AG09319 (cell line): ENCODE measurements at regions not wholly inside any gene's neighbourhood (a gene's known extent, or its start where the extent isn't known, plus 50 kb on each side); places are given as distances from the start of the nearest gene placed in this dataset.

Source experiments
- DNase-seq: peaks from one replicate; pipeline ENCODE4 v3.0.0-alpha.2; 2010; ENCODE audit warnings: low read depth; ENCODE audit errors: extremely low read depth
- TF ChIP-seq, protein P1 (sequence below): IDR thresholded peaks from 2 replicates; pipeline ENCODE4 v1.5.1; 2011; ENCODE audit warnings: low read depth, mild to moderate bottlenecking, inconsistent platforms, low read length, moderate library complexity

DNA sequence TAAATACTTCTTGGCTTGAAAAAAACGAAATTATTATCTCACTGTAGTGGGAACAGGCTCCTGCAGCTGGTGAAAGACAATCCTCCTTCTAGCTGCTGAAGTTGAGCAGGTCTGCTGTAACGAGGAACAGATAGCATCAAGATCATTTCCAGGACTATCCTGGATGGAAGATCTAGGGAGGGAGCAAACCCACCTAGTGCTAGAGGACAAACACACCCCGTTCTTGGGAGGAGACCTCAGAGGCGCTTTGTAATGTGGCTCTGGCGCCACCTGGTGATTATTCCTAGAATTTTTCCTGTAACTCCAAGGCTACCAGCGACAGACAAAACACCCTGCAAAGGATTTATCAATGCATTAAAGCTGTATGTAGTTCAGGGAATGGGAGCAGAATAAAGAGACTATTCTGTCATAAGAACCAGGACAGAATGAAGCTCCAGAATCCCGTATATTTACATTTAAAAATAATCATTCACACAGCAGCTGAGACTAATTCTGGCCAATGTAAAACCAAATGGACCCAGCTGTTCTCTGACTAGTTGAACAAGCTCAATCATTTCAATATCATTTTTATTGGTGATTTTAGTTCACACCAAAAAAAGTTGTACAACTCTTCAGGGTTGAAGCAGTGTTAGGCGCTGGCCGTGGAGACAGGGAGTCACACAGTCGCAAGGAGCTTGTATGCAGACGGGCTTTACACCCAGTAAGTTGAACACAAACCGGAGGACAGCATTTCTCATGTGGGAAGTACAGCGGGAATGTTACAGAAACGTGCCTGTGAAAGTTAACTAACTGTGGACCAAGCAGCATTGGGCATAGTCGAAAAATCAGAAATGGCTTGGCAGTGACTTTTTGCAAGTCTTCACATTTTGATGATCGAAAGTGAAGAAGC is 290.3 kb downstream of the TRIB2 start:
- peak; percentile 20 for DNase-seq
- TF ChIP-seq, protein P1, sequence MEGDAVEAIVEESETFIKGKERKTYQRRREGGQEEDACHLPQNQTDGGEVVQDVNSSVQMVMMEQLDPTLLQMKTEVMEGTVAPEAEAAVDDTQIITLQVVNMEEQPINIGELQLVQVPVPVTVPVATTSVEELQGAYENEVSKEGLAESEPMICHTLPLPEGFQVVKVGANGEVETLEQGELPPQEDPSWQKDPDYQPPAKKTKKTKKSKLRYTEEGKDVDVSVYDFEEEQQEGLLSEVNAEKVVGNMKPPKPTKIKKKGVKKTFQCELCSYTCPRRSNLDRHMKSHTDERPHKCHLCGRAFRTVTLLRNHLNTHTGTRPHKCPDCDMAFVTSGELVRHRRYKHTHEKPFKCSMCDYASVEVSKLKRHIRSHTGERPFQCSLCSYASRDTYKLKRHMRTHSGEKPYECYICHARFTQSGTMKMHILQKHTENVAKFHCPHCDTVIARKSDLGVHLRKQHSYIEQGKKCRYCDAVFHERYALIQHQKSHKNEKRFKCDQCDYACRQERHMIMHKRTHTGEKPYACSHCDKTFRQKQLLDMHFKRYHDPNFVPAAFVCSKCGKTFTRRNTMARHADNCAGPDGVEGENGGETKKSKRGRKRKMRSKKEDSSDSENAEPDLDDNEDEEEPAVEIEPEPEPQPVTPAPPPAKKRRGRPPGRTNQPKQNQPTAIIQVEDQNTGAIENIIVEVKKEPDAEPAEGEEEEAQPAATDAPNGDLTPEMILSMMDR: peak; percentile 65

GRCh38 chr2:13009027-13009642 is 292.4 kb downstream of the TRIB2 start:
- TF ChIP-seq, protein P1: no peak
- DNase-seq: no peak

GRCh38 chr2:13010283-13010682 is 293.5 kb downstream of the TRIB2 start:
- DNase-seq: no peak
- TF ChIP-seq, protein P1: no peak

DNA sequence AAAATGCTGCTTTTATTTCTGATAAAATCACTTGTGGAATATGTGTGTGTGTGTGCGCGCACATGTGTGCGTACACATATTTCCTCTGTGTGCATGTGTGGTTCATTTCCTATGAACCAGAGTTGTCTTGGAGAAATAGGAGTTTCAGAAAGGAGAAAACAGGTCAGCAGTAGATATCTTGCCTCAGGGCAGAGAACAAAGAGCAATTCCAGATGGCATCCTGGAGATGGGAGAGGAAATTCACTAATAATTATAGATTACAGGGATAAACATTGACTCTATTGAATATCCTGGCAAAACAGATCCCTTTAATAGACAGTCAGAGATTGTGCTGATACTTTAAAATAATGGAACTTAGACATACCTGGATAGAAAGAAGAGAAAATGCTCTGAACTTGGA is 298.0 kb downstream of the TRIB2 start:
- TF ChIP-seq, protein P1: no peak
- no peak for DNase-seq

DNA sequence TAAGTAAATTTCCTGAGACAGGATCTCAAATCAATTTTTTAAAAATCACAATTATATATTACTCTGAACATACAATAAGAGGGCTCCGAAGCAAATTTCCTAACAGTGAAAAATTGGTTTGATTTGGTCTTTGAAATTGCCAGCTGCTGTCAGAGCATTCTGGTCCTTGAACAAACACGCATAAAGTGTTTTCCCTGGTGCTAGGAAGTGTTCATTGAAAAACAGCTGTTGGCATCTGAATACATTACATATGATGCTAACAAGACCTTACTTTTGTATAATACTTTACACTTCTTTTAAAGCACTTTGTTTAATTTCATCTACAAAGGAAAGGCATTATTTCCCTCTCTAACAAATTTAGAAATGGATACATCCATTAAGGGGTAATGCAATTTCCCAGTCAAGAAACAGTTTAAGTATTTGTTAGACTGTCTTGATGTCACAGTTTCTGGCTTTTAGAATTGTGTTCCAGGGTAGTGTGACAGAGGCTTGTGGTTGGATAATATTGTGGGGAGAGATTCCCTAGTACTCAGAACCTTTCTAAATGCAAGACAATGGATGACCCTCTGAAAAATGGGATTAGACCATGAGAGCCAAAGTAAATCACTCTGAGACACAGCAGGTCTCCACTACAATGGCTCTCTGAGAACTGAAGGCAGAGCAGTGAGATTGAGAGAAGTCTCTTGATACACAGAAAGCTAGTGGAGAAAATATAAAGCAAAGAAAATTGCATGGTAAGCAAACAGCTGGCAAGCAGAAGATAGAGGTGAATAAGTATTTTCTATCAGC is 299.0 kb downstream of the TRIB2 start:
- DNase-seq: no peak
- TF ChIP-seq, protein P1: no peak

DNA sequence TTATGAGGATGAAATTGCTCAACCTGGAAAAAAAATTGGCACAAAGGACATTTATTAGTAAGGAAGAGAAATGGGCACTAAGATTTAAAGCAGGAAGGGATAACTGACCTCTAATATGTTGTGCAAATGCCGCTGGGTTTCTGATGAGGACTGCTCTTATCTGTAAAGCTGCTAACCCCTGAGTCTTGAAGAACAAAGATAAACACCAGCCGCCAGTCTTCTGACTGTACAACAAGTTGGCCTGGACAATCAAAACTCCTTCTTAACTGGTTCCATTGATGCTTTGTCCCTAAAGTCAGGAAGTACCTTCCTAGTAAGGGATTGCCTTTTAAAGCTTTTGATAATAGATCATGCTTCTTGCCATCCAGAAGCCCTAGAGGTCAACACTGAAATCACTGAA is 301.8 kb downstream of the TRIB2 start:
- DNase-seq: no peak
- TF ChIP-seq, protein P1: no peak
